DND-41 (cell line): ENCODE measurements at regions not wholly inside any gene's neighbourhood (a gene's known extent, or its start where the extent isn't known, plus 50 kb on each side); places are given as distances from the start of the nearest gene placed in this dataset.

Experiments
- EZH2 ChIP-seq: IDR thresholded peaks from 3 replicates; pipeline ENCODE4 v1.6.1; 2012; ENCODE audit warnings: borderline replicate concordance, low read depth, mild to moderate bottlenecking, moderate library complexity, low read length, inconsistent platforms; ENCODE audit not compliant: severe bottlenecking
- TF ChIP-seq, protein P1 (sequence below): IDR thresholded peaks from 2 replicates; pipeline ENCODE4 v1.5.1; 2012; ENCODE audit warnings: borderline replicate concordance, low read length, moderate library complexity, mild to moderate bottlenecking; ENCODE audit not compliant: poor library complexity, severe bottlenecking; ENCODE audit errors: extremely low read depth

DNA sequence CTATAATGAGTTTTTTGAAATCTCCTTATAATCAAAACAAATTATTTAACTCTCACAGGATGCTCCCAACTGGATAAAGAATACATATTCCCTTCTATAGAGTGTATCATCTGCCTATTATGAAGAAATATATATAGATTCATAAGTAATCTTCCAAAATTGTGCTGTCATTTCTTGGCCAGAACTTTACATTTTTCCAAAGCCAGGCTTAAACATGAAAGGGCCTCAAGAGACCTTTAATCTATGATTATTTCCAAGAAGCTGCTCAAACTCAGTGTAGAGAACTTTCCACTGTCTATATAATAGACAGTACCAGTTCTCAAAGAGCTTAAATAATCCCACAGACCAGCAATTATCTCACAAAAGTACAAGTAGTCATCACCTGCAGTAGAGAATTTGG, 211.0 kb downstream of the AKAIN1 start:
- TF ChIP-seq, protein P1, sequence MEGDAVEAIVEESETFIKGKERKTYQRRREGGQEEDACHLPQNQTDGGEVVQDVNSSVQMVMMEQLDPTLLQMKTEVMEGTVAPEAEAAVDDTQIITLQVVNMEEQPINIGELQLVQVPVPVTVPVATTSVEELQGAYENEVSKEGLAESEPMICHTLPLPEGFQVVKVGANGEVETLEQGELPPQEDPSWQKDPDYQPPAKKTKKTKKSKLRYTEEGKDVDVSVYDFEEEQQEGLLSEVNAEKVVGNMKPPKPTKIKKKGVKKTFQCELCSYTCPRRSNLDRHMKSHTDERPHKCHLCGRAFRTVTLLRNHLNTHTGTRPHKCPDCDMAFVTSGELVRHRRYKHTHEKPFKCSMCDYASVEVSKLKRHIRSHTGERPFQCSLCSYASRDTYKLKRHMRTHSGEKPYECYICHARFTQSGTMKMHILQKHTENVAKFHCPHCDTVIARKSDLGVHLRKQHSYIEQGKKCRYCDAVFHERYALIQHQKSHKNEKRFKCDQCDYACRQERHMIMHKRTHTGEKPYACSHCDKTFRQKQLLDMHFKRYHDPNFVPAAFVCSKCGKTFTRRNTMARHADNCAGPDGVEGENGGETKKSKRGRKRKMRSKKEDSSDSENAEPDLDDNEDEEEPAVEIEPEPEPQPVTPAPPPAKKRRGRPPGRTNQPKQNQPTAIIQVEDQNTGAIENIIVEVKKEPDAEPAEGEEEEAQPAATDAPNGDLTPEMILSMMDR, result no peak
- no peak for TF ChIP-seq EZH2
